Urothelium cell line (cell line): ENCODE measurements at regions not wholly inside any gene's neighbourhood (a gene's known extent, or its start where the extent isn't known, plus 50 kb on each side); places are given as distances from the start of the nearest gene placed in this dataset.
"Not testable (repeated sequence)": the region's sequence is repeated elsewhere in the genome, so short reads cannot be mapped to it uniquely, and the experiment has no call there.

ENCODE experiments used
- DNase-seq: peaks from one replicate; pipeline ENCODE4 v3.0.0; 2011; ENCODE audit warnings: low spot score, mixed read lengths
- FAIRE-seq: peaks from 2 replicates; lab custom pipeline; 2011; peaks lifted over from hg19 to GRCh38; lab: Jason Lieb, UNC

DNA sequence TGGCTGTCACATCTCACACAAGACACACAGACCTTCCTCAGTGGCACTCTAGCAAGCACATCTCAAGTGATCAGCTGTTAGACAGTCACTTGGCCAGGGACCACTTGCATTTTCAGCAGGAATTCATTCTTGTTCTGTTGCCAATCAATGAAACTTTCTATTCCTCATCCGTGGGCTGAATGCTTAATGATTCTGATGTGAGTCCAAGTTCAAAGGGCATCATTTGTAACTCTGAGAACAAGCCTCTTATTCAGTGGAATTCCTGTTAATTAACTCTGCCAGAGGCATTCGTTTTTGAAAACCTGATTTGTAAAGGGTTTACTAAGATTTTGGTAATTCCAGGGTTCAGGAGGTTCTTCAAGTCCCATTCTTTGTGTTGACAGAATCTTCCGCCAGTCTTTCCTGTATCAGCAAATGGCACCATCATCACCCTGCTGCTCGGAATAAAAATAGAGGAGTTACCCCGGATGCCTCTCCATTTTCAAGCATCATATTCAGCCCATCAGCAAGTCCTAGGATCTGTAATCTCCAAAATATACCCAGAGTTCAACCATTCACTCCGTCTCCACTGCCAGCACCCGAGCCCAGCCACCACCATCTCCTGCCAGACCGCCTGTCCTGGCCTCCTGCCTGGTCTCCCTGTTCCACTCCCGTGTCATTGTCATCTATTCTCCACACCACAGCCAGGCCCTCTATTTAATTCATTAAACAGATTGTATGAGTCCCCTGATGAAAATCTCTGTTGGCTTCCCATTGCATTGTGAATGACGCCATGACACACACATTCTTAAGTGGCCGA, 473.4 kb downstream of the AACS start:
- DNase-seq, result no peak
- FAIRE-seq, result no peak

DNA sequence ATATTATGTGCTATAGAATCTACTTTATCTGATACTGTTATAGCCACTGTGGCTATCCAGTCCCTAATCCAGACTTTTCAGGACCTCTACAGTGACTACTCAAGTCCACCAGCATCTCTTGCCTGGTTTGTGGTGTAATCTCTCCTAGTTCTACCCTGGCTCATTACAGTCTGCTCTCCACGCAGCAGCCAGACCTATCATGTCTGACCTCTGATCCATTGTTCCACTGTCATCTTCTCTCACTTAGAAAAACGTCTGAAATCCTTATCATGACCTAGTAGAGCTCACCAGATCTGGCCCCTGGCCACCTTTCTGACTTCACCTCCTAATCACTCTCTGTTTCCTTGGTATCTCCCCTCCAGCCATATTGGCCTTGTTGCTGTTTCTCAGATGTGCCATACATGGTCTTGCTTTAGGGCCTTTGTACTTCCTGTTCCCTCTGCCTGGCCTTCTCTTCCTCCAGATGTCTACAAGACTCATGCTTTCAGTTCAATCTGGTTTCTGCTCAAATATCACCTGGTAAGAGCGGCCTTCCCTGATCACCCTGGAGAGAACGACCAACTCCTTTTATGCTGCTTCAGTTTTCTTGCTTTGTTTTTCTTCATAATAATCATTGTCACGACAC, 475.5 kb downstream of the AACS start:
- FAIRE-seq, result no peak
- no peak for DNase-seq

DNA sequence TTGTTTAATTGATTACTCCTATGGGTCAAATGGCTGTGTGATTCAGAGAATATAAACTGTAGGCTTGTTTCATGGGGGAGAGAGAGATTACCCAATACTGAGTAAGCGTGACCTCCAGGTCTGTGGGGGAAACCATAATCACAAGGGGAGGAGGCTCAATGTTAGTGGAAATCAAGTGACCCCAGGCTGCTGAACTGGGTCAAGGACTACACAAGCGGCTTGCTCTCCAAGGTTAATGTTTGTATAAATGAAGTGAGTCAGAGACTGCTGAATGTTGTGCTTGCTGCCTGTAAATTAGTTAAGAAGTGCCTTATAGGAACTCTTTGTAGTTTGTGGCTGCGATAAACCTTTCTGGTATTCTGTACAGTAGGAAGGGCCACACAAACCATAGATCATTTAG, 479.7 kb downstream of the AACS start:
- FAIRE-seq, result no peak
- no peak for DNase-seq

DNA sequence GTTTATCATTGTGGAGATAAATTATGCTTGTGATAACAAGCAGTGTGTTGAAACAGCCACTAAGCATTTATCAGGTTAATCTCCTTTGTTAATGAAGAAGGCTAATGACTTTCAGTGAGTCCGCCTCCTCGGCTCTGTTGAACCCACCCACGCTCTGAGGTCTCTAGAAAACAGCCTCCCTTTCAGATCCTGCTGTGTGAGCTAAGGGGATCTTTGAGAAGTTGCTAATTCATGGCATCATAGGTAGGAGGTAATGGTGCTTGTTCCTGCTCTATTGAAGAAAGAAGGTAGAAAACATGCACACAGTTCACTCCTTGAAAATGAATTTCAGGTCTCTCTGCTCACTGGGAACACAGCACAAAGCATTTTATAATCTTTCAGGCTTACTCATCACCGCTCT, 483.9 kb downstream of the AACS start:
- no peak for FAIRE-seq
- no peak for DNase-seq

DNA sequence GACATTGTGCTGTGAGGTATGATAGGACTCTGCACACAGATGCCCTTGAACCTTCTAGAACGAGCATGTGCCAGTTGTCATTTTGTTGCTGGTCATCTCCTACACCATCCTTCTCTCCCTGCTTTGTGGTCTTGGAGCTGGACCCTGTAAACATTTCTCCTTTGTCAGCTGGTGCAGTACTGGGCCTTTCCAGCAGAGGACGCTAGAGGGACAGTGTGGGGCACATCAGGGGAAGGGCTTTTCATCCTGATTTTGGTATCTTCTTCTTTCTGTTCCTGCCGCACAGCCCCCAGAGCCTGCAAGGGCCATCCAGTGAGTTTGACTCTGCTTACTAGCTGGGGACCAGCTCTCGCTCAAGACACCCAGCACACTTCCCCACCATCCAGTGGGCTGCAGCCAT, 484.6 kb downstream of the AACS start:
- FAIRE-seq (no peak), DNase-seq (no peak)

DNA sequence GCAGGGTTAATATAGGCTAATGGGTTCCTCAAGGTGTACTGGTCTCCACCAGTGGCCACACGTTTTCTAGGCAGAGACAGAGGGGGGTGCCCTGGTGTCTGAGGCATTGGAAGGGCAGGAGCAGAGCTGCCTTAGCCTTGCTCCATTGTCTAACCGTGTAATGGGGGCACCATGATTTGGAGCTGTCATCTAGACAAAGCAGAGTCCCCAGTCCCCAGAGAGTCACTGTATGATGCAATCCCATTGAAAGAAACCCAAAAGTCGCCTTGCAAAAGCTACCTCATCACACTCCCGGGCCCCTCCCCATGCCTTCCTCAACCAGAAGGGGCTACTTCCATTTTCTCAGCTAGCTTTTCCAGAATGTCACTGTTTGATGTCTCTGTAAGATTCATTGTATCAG, 487.1 kb downstream of the AACS start:
- FAIRE-seq (no peak), DNase-seq (no peak)

DNA sequence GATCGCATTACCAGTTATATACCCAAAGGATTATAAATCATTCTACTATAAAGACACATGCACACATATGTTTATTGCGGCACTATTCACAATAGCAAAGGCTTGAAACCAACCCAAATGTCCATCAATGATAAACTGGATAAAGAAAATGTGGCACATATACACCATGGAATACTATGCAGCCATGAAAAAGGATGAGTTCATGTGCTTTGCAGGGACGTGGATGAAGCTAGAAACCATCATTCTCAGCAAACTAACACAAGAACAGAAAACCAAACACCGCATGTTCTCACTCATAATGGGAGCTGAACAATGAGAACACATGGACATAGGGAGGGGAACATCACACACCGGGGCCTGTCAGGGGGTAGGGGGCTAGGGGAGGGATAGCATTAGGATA, 495.8 kb downstream of the AACS start:
- DNase-seq, FAIRE-seq: not testable (repeated sequence)

DNA sequence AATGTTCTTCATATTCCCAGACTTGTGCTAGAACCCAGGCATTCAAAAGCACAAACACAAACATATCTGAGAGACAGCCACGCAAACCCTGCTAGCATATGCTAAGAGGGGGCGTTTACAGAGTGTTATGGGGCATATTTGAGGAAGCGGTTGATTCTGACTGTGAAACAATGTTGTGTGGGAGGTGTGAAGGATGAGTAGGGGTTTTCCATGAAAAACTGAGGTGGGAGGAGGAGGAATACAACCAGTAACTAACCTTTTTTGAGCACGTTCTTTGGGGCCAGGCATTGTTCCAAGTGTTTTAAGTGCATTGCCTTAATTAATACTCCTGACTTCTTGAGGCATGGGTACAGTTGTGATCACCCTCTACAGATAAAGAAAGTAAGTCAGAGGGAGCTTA, 499.5 kb downstream of the AACS start:
- DNase-seq, result no peak
- no peak for FAIRE-seq

DNA sequence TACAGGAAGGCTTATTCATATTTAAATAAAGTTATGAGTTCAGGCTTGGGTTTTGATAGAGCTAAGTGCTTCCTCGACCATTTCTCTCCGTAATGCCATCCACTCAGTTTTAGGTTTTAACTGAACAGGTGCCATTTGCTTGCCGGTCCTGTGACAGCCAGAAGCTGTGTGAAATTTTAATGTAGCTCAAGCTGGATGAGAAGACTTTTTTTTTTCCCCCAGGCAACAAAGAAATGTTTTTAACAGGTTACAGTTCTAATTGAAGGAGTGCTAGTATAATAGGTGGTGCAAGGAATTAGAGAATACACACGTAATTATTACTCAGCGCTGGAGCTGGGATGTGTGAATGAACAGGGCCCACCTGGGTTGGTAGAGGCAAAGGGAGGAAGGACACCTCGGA, 502.3 kb downstream of the AACS start:
- FAIRE-seq, result no peak
- no peak for DNase-seq

DNA sequence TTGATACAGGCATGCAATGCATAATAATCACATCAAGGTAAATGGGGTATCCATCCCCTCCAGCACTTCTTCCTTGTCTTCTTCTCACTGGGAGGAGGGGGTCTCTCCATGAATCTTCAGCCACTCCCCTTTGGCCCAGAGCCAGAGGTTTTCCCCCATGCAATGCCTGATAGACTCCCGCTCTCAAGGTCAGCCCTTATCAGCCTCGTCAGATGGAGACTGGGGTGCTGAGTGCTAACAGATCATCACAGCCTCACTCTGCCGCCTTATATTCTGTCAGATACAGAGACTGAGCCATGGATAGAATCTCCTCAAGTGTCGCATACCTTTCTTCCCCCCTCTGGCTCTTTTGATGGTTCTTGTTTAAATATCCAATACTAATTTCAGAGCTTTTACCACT, 503.1 kb downstream of the AACS start:
- FAIRE-seq (no peak), DNase-seq (no peak)

DNA sequence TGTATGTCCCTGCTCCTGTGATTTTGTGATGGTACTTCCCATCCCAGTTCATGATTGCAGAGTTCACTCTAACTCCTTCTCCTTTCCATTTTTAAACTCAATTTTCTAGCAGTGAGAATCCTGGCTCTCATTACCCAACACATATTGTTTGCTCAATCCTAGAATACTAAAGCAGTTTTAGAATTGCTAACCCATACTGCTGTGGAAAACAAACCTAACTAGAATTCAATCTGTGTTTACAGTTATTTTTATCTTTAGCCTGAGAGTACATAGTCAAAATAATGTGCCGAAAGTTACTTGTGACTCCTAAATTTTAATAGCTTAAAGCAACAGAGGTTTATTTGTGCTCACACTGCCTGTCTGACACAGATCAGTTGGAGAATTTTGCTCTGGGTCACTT, 508.0 kb downstream of the AACS start:
- no peak for DNase-seq
- FAIRE-seq, result no peak

DNA sequence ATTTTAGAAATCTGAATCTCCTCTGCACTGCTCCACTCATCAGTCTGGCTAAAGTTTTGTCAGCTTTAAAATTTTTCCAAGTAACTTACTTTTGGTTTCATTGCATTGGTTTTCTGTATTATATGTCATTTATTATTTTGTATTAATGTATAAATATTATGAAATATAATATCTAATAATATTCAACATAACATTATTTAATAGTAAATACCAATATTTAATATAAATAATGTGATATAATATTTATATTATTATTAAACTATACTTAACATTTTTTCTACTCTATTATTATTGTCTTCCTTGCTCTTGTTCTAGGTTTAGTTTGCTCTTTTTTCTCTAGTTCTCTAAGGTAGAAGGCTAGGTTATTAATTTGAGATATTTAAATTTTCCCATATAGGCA, 512.1 kb downstream of the AACS start:
- no peak for DNase-seq
- FAIRE-seq, result no peak

DNA sequence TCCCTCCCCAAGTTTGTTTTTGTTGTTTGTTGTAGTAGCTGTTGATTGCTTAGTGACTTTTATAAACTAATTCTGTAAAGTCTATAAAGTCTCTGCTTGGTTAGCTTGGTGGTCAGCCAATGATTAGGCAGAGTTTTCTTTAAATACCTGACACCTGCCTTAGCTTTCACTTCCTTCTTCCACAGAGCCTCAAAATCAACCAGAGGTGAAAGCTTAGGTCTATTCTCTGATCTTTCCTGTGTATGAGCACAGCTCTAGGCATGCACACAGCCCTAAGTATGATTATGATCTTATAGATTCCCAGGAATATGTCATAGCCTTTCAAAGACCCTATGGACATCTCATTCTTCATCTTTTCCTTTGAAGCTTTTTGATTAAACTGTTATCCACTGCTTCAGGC, 514.7 kb downstream of the AACS start:
- FAIRE-seq, result no peak
- no peak for DNase-seq

DNA sequence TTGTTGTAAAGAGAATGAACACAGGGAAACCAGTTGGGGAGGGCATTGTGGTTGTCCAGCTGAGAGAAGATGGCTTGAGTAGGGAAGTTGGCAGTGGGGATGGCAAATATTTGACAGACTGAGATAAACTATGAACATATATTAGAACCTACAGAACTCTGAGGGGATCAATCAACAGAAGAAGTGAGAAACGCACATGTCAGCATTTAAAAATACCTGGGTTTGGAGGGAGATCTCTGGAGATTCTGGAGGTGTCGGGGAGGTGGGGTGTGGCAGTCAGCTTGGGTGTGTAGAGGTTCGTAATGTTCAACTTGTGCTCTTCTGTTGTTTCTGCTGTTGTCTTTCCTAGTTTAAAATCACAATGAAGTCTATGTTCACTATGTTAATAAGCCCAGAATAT, 517.8 kb downstream of the AACS start:
- no peak for FAIRE-seq

DNA sequence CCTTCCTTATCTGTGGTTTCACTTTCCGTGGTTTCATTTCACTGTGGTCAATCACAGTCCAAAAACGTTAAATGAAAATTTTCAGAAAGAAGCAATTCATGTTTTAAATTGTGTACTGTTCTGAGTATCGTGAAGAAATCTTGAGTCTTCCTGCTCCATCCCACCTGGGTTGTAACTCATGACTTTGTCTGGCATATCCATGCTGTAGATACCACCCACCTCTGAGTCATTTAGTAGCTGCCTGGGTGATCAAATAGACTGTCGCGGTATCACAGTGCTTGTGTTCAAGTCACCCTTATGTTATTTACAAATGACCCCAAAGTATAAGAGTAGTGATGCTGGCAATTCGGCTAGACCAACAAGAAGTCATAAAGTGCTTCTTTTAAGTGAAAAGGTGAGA, 521.2 kb downstream of the AACS start:
- FAIRE-seq (no peak), DNase-seq (no peak)

More for the DNA sequence above, 517.8 kb downstream of the AACS start:
- no peak for DNase-seq

DNA sequence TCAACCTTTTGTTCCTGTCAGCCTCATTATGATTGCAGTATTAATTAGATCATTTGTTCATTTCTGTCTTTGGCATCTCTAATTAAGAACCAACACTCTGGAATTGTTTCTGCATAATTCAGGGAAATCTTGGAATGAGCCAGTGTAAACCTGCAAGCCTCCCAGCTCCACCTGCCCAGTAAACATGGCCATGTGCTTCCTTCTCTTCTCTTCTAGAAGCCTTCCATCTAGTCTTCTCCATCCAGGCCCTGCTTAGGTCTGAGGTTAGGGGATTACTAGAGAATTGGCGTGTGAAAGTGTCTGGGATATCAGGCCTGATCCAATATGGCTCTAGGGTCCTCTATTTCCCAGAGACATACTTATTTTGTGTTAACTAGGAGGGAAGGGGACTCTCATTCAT, 528.0 kb downstream of the AACS start:
- no peak for DNase-seq
- no peak for FAIRE-seq

DNA sequence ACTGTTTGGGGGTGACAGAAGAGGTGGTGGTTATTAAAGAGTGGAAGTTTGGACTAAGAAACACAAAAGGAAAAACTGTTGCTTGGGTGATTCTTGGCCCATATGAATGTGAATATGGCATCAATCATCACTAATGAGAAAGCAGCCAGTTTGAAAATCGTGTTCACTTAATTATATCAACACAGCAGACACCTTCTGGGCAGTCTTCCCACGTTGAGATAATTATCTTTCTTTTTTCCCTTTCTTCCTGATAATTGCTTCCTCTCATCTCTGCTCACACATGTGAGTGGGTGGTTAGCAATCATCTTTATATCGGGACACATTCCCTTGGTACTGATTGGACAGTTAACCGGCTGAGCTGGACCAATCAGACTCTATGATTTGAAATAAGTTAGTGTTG, 539.7 kb downstream of the AACS start:
- FAIRE-seq, result no peak
- no peak for DNase-seq

DNA sequence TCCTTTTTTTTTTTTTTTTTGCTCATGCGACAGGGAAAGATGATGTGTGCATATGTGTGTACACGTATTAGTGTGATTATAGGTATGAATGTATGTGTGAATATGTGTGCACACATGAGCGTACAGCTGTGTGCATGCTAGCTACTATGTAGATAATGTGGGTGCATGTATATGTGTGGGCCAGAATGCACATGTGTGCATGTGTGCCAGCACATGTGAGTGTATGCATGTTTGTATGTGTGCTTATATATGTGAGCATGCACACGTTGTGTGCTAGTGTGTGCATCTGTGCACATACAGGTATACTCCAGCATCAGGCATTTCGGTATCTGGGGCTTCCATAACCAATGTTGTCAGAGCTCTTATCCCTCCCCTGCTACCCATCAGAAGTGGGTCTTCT, 541.1 kb downstream of the AACS start:
- DNase-seq, result no peak
- peak; percentile 91 for FAIRE-seq

DNA sequence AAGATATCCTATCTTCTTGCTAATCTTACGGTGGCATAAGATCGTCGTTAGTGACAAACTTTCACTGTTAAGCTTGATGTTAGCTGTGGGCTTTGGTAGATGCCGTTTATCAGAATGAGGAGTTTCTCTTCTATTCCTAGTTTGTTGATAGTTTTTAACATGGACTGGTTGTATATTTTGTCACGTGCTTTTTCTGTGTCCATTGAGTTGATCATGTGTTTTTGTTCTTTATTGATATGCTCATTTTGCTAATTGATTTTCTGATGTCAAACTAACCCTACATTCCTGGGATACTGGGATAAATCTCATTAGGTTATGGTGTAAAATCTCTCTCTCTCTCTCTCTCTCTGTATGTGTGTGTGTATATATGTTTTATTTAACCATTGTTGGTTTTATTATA, 545.1 kb downstream of the AACS start:
- DNase-seq, result no peak
- no peak for FAIRE-seq

DNA sequence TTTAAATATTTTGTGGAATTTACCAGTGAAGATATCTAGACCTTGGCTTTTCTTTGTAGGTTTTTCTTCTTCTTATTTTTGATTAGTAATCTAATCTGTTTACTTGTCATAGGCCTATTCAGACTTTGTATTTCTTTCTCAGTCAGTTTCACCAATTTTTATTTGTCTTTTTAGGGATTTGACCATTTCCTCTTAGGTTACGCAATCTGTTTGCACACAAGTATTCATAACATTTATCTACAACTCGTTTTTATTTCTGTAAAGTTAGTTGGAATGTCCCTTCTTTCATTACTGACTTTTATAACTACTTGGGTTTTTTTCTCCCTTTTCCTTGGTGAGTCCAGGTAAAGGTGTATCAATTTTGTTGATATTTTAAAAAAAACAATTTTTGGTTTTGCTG, 545.7 kb downstream of the AACS start:
- FAIRE-seq, result no peak
- no peak for DNase-seq

DNA sequence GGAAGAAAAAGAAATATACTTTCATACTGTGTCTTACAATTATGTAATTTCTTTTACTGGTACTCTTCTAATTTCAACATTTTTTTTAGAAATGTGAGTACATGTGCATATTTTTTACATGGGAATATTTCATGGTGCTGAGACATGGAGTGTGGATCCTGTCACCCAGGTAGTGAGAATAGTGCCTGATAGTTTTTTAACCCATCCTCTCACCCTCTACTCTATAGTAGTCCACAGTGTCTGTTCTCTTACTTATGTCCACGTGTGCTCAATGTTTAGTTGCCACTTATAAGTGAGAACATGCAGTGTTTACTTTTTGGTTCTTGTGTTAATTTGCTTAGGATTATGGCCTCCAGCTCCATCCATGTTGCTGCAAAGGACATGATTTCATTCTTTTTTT, 548.8 kb downstream of the AACS start:
- FAIRE-seq (no peak), DNase-seq (no peak)

DNA sequence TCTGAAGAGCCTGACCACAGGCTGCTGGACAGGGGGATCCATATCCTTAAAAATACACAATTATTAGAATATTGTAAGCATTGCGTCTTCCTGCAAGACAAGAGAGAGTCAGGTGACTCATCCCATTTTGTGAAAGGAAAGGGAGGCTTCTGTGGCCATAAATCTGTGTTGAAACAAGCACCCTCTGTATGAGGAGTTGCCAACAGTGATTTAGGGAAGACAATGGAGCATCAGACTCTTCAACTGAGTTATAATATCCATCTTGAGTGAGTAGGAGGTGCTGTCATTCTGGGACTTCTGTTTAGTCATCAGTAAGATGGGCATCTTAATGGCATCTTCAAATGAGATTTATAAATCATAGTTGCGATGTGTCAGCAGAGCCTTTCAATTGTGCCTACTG, 554.5 kb downstream of the AACS start:
- FAIRE-seq (no peak), DNase-seq (no peak)

DNA sequence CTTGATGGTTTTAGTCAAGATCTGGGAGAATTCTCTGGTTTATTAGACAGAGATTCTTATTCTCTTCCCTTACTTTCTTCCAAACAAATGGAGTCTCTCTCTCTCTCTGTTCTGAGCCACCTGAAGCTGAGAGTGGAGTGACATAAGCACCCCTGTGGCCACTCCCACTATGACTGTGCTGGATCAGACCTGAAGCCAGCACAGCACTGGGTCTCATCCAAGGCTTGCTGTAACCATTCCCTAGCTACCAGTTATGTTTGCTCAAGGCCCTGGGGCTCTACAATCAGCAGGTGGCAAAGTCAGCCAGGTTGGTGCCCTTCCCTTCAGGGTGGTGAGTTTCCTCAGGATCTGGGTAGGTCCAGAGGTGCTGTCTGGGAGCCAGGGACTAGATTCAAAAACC, 568.5 kb downstream of the AACS start:
- FAIRE-seq, result no peak

More for the DNA sequence above, 568.5 kb downstream of the AACS start:
- no peak for DNase-seq
